Left lobe of liver (tissue), 2 donors: ENCODE measurements at regions not wholly inside any gene's neighbourhood (a gene's known extent, or its start where the extent isn't known, plus 50 kb on each side); places are given as distances from the start of the nearest gene placed in this dataset.
A peak's percentile ranks its signal among the peaks of the same experiment; 100 is the strongest.

Experiments
- ATAC-seq: fragments of 200-7000 bp; cut with Tn5 transposase; one replicate; pipeline ENCODE4 v1.9.1; 2020; ENCODE audit warnings: mild to moderate bottlenecking, moderate library complexity
- DNase-seq: peaks from one replicate; pipeline ENCODE4 v3.0.0-alpha.2; 2020; ENCODE audit warnings: low spot score
- donor health status: DM: no; HTN: no; CAD: no; lungs with moderate emphysema.
- donor health status: DM: no; HTN: yes; CAD: no.

- ATAC-seq (no peak), DNase-seq (no peak)
Measured at GRCh38 chr1:199373139-199373538, 654.4 kb upstream of the NR5A2 start.

GRCh38 chr1:199377211-199377610 lies 650.3 kb upstream of the NR5A2 start:
- DNase-seq (no peak), ATAC-seq (no peak)

- DNase-seq = no peak
- ATAC-seq = no peak
Measured at GRCh38 chr1:199383793-199384192, 643.7 kb upstream of the NR5A2 start.

GRCh38 chr1:199394856-199395255 lies 632.7 kb upstream of the NR5A2 start:
- DNase-seq (no peak), ATAC-seq (no peak)

GRCh38 chr1:199396456-199396855 lies 631.1 kb upstream of the NR5A2 start:
- DNase-seq (no peak), ATAC-seq (no peak)

- DNase-seq (no peak), ATAC-seq (no peak)
Measured at GRCh38 chr1:199399996-199400724, 627.4 kb upstream of the NR5A2 start.

GRCh38 chr1:199403531-199404116 lies 623.9 kb upstream of the NR5A2 start:
- DNase-seq (no peak), ATAC-seq (no peak)

- DNase-seq = no peak
- no peak for ATAC-seq
Measured at GRCh38 chr1:199404191-199404590, 623.3 kb upstream of the NR5A2 start.

GRCh38 chr1:199404976-199405375 lies 622.5 kb upstream of the NR5A2 start:
- DNase-seq (no peak), ATAC-seq (no peak)

GRCh38 chr1:199405634-199406196 lies 621.8 kb upstream of the NR5A2 start:
- no peak for ATAC-seq
- DNase-seq = no peak

- ATAC-seq (no peak), DNase-seq (no peak)
Measured at GRCh38 chr1:199410462-199410861, 617.0 kb upstream of the NR5A2 start.

GRCh38 chr1:199411506-199411905 lies 616.0 kb upstream of the NR5A2 start:
- no peak for DNase-seq

GRCh38 chr1:199422206-199422605 lies 605.3 kb upstream of the NR5A2 start:
- ATAC-seq (peak; percentile 51), DNase-seq (no peak)

More at GRCh38 chr1:199411506-199411905, 616.0 kb upstream of the NR5A2 start:
- ATAC-seq = no peak

GRCh38 chr1:199447906-199448305 lies 579.6 kb upstream of the NR5A2 start:
- DNase-seq (no peak), ATAC-seq (no peak)

GRCh38 chr1:199448646-199449045 lies 578.9 kb upstream of the NR5A2 start:
- ATAC-seq (peak; percentile 64), DNase-seq (no peak)

GRCh38 chr1:199449221-199449620 lies 578.3 kb upstream of the NR5A2 start:
- ATAC-seq (peak; percentile 25), DNase-seq (no peak)

GRCh38 chr1:199449681-199450080 lies 577.8 kb upstream of the NR5A2 start:
- DNase-seq (no peak), ATAC-seq (no peak)

- ATAC-seq (no peak), DNase-seq (no peak)
Measured at GRCh38 chr1:199452627-199453026, 574.9 kb upstream of the NR5A2 start.

- ATAC-seq (no peak), DNase-seq (no peak)
Measured at GRCh38 chr1:199453723-199454122, 573.8 kb upstream of the NR5A2 start.

GRCh38 chr1:199460933-199461332 lies 566.6 kb upstream of the NR5A2 start:
- peak; percentile 47 for ATAC-seq
- no peak for DNase-seq

GRCh38 chr1:199463521-199464127 lies 563.9 kb upstream of the NR5A2 start:
- peak; percentile 50 for DNase-seq
- peak; percentile 98 for ATAC-seq

GRCh38 chr1:199466961-199467360 lies 560.5 kb upstream of the NR5A2 start:
- DNase-seq (no peak), ATAC-seq (no peak)
